HepG2 (cell line): ENCODE measurements at regions not wholly inside any gene's neighbourhood (a gene's known extent, or its start where the extent isn't known, plus 50 kb on each side); places are given as distances from the start of the nearest gene placed in this dataset.

ENCODE experiments used
- BCL3 ChIP-seq: sonication (generic); formaldehyde crosslinking; IDR thresholded peaks from 2 replicates; pipeline ENCODE4 v1.5.1; 2020; ENCODE audit warnings: mild to moderate bottlenecking, missing genetic modification reagents, moderate library complexity
- BCL6 ChIP-seq: IDR thresholded peaks from 2 replicates; pipeline ENCODE4 v1.6.1; 2016; ENCODE audit warnings: missing genetic modification reagents, missing compliant biosample characterization
- FOSL1 ChIP-seq: sonication (generic); formaldehyde crosslinking; IDR thresholded peaks from 2 replicates; pipeline ENCODE4 v1.9.0; 2021; ENCODE audit warnings: missing genetic modification reagents, borderline replicate concordance
- FOXA1 ChIP-seq, 2 experiments: fragments of 450-650 bp in 1 of 2; sonication (generic) in 1 of 2; formaldehyde crosslinking in 1 of 2; IDR thresholded peaks; 2 replicates each; pipeline versions ENCODE4 v1.4.0 to v1.6.1; 2016 to 2020; ENCODE audit warnings: missing genetic modification reagents in 1 of 2
- FOXK2 ChIP-seq: fragments of 450-650 bp; IDR thresholded peaks from 2 replicates; pipeline ENCODE4 v1.6.1; 2016
- FOXP4 ChIP-seq: sonication (generic); formaldehyde crosslinking; IDR thresholded peaks from 2 replicates; pipeline ENCODE4 v1.4.0; 2020; ENCODE audit warnings: missing genetic modification reagents
- HDAC1 ChIP-seq: sonication (generic); formaldehyde crosslinking; IDR thresholded peaks from 2 replicates; pipeline ENCODE4 v1.5.1; 2020; ENCODE audit warnings: mild to moderate bottlenecking, missing genetic modification reagents
- HNF1A ChIP-seq, 2 experiments: sonication (generic) in 1 of 2; formaldehyde crosslinking in 1 of 2; IDR thresholded peaks; 2 replicates each; pipeline versions ENCODE4 v1.4.0 to v1.6.1; 2016 to 2020; ENCODE audit warnings: borderline replicate concordance in 1 of 2, low read depth in 1 of 2, mild to moderate bottlenecking in 1 of 2, missing genetic modification reagents in 1 of 2
- HOMEZ ChIP-seq: IDR thresholded peaks from 2 replicates; pipeline ENCODE4 v1.6.1; 2016; ENCODE audit warnings: low read depth
- IKZF5 ChIP-seq: IDR thresholded peaks from 2 replicates; pipeline ENCODE4 v1.6.1; 2018; ENCODE audit warnings: missing genetic modification reagents, mild to moderate bottlenecking, missing compliant biosample characterization
- SRSF1 ChIP-seq: fragments of 200-400 bp; formaldehyde crosslinking; optimal IDR thresholded peaks from 2 replicates; pipeline ENCODE3; 2017; ENCODE audit warnings: mild to moderate bottlenecking, low read depth, low read length, moderate library complexity
- TBX2 ChIP-seq: sonication (generic); formaldehyde crosslinking; IDR thresholded peaks from 2 replicates; pipeline ENCODE4 v1.5.0; 2020; ENCODE audit warnings: missing genetic modification reagents, mild to moderate bottlenecking, borderline replicate concordance
- TERF1 ChIP-seq: sonication (generic); formaldehyde crosslinking; IDR thresholded peaks from 2 replicates; pipeline ENCODE4 v1.8.0; 2022; ENCODE audit warnings: mild to moderate bottlenecking, missing genetic modification reagents, moderate library complexity
- ZBTB34 ChIP-seq: sonication (generic); formaldehyde crosslinking; IDR thresholded peaks from 2 replicates; pipeline ENCODE4 v1.8.0; 2022; ENCODE audit warnings: mild to moderate bottlenecking, missing genetic modification reagents
- TF ChIP-seq, protein P1 (sequence below): sonication (generic); formaldehyde crosslinking; IDR thresholded peaks from 2 replicates; pipeline ENCODE4 v1.8.1; 2023; ENCODE audit warnings: mild to moderate bottlenecking, missing genetic modification reagents, borderline replicate concordance

DNA sequence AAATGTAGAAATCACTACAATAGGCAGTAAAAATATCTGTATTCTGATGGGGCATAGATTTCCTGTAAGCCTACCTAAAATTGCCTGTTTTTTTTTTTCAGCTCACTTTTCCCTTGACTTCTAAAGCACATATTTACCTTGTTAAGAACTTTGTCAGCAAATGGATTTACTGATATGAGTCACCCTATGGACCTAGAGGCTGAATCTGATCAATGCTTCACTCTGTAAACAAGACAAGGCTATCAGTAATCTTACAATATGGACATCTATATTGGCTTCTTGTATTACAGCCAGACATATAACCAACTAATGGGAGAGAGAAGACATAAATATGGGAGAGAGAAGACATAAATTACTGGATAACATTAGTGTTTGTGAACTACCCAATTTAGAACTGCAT is 792.7 kb upstream of the CHD1 start (continued):
- no peak for TF ChIP-seq TERF1 (CRISPR knock-in tag)
- no peak; the same call in 1 of the 2 replicates for TF ChIP-seq IKZF5
- peak; percentile 82 for TF ChIP-seq HOMEZ (CRISPR knock-in tag)
- no peak for TF ChIP-seq ZBTB34
- TF ChIP-seq FOXK2, result peak; percentile 40; the same call in 1 of the 2 replicates
- TF ChIP-seq, protein P1, sequence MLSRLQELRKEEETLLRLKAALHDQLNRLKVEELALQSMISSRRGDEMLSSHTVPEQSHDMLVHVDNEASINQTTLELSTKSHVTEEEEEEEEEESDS (CRISPR knock-in tag), result no peak
- no peak for TF ChIP-seq SRSF1
- peak; percentile 97 for TF ChIP-seq FOSL1 (CRISPR knock-in tag)
- peak; percentile 61 for TF ChIP-seq HDAC1 (CRISPR knock-in tag)
- TF ChIP-seq TBX2 (CRISPR knock-in tag), result no peak
- TF ChIP-seq HNF1A (IDR thresholded peaks at IDR 0.05; ENCODE audit: low read depth), result 0 out of 2 replicates have a peak, but pooled peaks have one; percentile 16
- TF ChIP-seq HNF1A (CRISPR knock-in tag; IDR thresholded peaks at IDR 0.05; ENCODE audit: borderline replicate concordance), result no peak
- TF ChIP-seq FOXA1 (IDR thresholded peaks at IDR 0.05), result peak; percentile 96
- TF ChIP-seq FOXA1 (CRISPR knock-in tag; IDR thresholded peaks at IDR 0.05), result peak; percentile 93
- TF ChIP-seq BCL3 (CRISPR knock-in tag), result no peak
- peak; percentile 70; the same call in 1 of the 2 replicates for TF ChIP-seq BCL6
- peak; percentile 78 for TF ChIP-seq FOXP4
